Calu3 (cell line): ENCODE measurements at regions not wholly inside any gene's neighbourhood (a gene's known extent, or its start where the extent isn't known, plus 50 kb on each side); places are given as distances from the start of the nearest gene placed in this dataset.
"Not testable (repeated sequence)": the region's sequence is repeated elsewhere in the genome, so short reads cannot be mapped to it uniquely, and the experiment has no call there.

Source experiments
- BruUV-seq: library from RNA; stranded (reverse); fragments of 400-500 nt; replicated peaks from 2 replicates; lab custom pipeline; 2021; lab: Mats Ljungman, UMichigan
- CTCF ChIA-PET: fragments of 300-600 bp; sonication (Branson Sonifier 250); formaldehyde crosslinking; loops from one replicate; lab custom pipeline; 2022; ENCODE audit warnings: antibody characterized with exemption; lab: Charles Lee
- DNase-seq: peaks from one replicate; pipeline ENCODE4 v3.0.0; 2022
- H3K27ac Mint-ChIP-seq: one replicate; pipeline ENCODE4 v1.8.0; 2022; ENCODE audit warnings: mixed read lengths; ENCODE audit not compliant: unreplicated experiment
- H3K27me3 Mint-ChIP-seq: one replicate; pipeline ENCODE4 v1.8.0; 2022; ENCODE audit warnings: mixed read lengths; ENCODE audit not compliant: unreplicated experiment
- H3K36me3 Mint-ChIP-seq: one replicate; pipeline ENCODE4 v1.8.0; 2022; ENCODE audit warnings: mild to moderate bottlenecking, moderate library complexity, mixed read lengths; ENCODE audit not compliant: insufficient read depth, unreplicated experiment
- H3K4me1 Mint-ChIP-seq: one replicate; pipeline ENCODE4 v1.8.0; 2022; ENCODE audit warnings: mild to moderate bottlenecking, low read depth, mixed read lengths; ENCODE audit not compliant: unreplicated experiment
- H3K4me3 Mint-ChIP-seq: one replicate; pipeline ENCODE4 v1.8.0; 2022; ENCODE audit warnings: mild to moderate bottlenecking, low read depth, moderate library complexity, mixed read lengths; ENCODE audit not compliant: unreplicated experiment
- H3K9me3 Mint-ChIP-seq: one replicate; pipeline ENCODE4 v1.8.0; 2022; ENCODE audit warnings: low read depth, mixed read lengths; ENCODE audit not compliant: unreplicated experiment
- intact Hi-C: fragments of 100-400 bp; cut with micrococcal nuclease; formaldehyde crosslinking; loops from one replicate; pipeline ENCODE4 v1.10.0; 2022; ENCODE audit not compliant: unreplicated experiment
- TF ChIP-seq, protein P1 (sequence below): fragments of 200-600 bp; IDR thresholded peaks from one replicate; pipeline ENCODE4 v1.8.0; 2022; ENCODE audit warnings: antibody characterized with exemption; ENCODE audit not compliant: unreplicated experiment

DNA sequence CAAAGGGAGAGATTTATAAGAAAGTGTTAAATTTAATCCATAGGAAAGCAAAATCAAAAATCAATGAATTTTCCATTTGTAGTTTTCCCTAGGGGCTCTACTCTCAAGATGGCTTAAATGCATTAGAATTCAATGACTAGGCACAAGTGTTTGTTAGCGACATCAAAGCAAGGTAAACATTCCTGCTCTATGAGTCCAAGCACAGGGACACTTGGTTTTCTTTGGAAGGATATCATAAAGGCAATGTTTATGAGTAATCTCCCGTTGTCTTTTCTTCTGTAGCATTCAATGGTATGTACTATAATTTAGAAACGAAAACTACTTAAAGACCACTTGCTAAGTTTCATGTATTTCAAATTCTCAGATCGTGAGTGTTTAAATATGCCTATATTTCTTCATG, 54.8 kb upstream of the ZNF717 start:
- DNase-seq, H3K4me3 Mint-ChIP-seq, H3K36me3 Mint-ChIP-seq, H3K4me1 Mint-ChIP-seq, H3K27ac Mint-ChIP-seq, H3K9me3 Mint-ChIP-seq, H3K27me3 Mint-ChIP-seq, BruUV-seq, intact Hi-C loops, CTCF ChIA-PET: not testable (repeated sequence)

DNA sequence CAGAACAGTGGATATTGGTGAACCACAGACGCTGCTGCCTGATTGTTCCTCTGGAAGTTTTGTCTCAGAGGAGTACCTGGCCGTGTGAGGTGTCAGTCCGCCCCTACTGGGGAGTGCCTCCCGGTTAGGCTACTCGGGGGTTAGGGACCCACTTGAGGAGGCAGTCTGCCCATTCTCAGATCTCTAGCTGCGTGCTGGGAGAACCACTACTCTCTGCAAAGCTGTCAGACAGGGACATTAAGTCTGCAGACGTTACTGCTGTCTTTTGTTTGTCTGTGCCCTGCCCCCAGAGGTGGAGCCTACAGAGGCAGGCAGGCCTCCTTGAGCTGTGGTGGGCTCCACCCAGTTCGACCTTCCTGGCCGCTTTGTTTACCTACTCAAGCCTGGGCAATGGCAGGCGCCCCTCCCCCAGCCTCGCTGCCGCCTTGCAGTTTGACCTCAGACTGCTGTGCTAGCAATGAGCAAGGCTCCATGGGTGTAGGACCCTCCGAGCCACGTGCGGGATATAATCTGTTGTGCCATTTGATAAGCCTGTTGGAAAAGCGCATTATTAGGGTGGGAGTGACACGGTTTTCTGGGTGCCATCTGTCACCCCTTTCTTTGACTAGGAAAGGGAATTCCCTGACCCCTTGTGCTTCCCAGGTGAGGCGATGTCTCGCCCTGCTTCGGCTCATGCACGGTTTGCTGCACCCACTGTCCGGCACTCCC, 65.1 kb upstream of the ZNF717 start:
- CTCF ChIA-PET, intact Hi-C loops, H3K36me3 Mint-ChIP-seq, H3K9me3 Mint-ChIP-seq, BruUV-seq, H3K4me1 Mint-ChIP-seq, H3K27me3 Mint-ChIP-seq, H3K27ac Mint-ChIP-seq, DNase-seq, H3K4me3 Mint-ChIP-seq: not testable (repeated sequence)

DNA sequence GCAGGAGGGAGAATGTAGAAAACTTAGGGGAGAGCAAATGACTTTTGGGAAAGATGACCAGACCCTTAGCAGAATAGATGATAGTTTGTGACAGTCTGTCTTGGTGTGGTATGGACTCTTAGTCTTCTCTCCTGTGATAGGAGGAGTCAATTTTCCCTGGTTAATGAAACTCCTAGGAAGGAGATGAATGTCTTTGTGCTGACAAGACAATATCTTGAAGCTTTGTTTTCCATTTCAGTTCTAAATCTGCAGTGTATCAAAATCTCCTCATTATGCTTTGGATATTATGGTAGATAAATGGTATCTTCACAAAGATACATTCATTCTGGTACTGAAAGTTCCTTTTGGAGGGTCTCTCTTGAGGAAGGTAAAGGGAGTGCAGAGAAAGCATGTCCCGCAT, 77.8 kb upstream of the ZNF717 start:
- no peaks in the 10 kb centered on the region for H3K27me3 Mint-ChIP-seq
- no peaks in the 10 kb centered on the region for H3K36me3 Mint-ChIP-seq
- H3K27ac Mint-ChIP-seq: no peak overlapping the region
- BruUV-seq: no TSS peak
- TF ChIP-seq, protein P1, sequence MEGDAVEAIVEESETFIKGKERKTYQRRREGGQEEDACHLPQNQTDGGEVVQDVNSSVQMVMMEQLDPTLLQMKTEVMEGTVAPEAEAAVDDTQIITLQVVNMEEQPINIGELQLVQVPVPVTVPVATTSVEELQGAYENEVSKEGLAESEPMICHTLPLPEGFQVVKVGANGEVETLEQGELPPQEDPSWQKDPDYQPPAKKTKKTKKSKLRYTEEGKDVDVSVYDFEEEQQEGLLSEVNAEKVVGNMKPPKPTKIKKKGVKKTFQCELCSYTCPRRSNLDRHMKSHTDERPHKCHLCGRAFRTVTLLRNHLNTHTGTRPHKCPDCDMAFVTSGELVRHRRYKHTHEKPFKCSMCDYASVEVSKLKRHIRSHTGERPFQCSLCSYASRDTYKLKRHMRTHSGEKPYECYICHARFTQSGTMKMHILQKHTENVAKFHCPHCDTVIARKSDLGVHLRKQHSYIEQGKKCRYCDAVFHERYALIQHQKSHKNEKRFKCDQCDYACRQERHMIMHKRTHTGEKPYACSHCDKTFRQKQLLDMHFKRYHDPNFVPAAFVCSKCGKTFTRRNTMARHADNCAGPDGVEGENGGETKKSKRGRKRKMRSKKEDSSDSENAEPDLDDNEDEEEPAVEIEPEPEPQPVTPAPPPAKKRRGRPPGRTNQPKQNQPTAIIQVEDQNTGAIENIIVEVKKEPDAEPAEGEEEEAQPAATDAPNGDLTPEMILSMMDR: no peak
- CTCF ChIA-PET: no interaction called here
- DNase-seq: no peak
- H3K9me3 Mint-ChIP-seq: peaks cover 6% of the 10 kb centered on the region
- H3K4me1 Mint-ChIP-seq: no peaks in the 10 kb centered on the region
- no peak overlapping the region for H3K4me3 Mint-ChIP-seq
- intact Hi-C loops: no loop called here

DNA sequence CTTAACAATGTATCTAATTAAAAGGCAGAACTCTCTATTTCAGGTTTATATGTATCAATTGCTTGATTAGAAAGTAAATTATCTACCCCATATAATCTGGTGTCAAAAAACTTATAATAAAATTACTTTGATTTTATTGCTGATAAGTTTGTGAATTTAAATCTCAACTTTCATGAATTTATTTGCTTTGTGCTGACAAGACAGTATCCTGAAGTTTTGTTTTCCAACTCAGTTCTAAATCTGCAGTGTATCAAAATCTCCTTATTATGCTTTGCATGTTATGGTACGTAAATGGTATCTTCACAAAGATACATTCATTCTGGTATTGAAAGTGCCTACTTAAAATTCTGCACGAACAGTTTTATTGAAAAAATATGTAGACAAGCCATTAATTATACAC, 78.5 kb upstream of the ZNF717 start:
- TF ChIP-seq, protein P1: no peak
- no peaks in the 10 kb centered on the region for H3K27me3 Mint-ChIP-seq
- H3K4me3 Mint-ChIP-seq: no peak overlapping the region
- peaks cover 6% of the 10 kb centered on the region for H3K9me3 Mint-ChIP-seq
- DNase-seq: no peak
- no TSS peak for BruUV-seq
- H3K4me1 Mint-ChIP-seq: no peaks in the 10 kb centered on the region
- H3K36me3 Mint-ChIP-seq: no peaks in the 10 kb centered on the region
- intact Hi-C loops: no loop called here
- CTCF ChIA-PET: no interaction called here
- H3K27ac Mint-ChIP-seq: no peak overlapping the region

DNA sequence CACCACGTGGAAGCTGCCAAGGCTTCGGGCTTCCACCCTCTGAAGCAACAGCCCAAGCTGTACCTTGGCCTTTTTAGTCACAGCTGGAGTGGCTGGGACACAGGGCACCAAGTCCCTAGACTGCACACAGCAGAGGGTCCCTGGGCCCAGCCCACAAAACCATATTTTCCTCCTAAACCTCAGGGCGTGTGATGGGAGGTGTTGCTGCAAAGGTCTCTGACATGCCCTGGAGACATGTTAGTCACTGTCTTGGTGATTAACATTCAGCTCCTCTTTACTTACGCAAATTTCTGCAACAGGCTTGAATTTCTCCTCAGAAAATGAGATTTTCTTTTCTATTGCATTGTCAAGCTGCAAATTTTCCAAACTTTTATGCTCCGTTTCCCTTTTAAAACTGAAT, 98.4 kb upstream of the ZNF717 start:
- H3K4me3 Mint-ChIP-seq, H3K36me3 Mint-ChIP-seq, DNase-seq, H3K27me3 Mint-ChIP-seq, BruUV-seq, H3K27ac Mint-ChIP-seq, CTCF ChIA-PET, intact Hi-C loops, H3K4me1 Mint-ChIP-seq: not testable (repeated sequence)
- peaks cover 13% of the 10 kb centered on the region for H3K9me3 Mint-ChIP-seq

DNA sequence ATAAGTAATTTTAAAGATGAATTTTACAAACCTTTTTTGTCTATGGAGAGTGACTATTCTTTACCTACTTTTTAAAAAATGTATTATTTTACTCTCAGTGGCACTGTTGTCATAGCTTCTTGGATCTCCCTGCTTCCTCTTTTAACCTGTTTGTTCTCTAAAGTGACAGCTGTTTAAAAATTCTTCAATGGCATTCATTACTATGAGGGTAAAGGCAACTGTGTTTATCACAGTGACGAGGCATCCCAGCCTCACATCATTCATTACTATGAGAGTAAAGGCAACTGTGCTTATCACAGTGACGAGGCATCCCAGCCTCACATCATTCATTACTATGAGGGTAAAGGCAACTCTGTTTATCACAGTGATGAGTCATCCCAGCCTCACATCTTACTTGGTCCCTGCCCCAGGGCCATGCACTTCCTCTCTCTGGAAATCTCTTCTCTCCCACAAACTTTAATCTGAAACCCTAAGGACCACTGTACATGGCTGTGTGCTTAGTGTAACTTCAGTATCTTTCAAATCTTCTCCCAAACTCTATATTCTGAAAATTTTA, 101.7 kb upstream of the ZNF717 start:
- intact Hi-C loops: no loop called here
- no peaks in the 10 kb centered on the region for H3K27me3 Mint-ChIP-seq
- H3K4me3 Mint-ChIP-seq: no peak overlapping the region
- no peak overlapping the region for H3K27ac Mint-ChIP-seq
- H3K9me3 Mint-ChIP-seq: peaks cover 15% of the 10 kb centered on the region
- no peaks in the 10 kb centered on the region for H3K4me1 Mint-ChIP-seq
- TF ChIP-seq, protein P1: no peak
- no peak for DNase-seq
- CTCF ChIA-PET: no interaction called here
- no TSS peak for BruUV-seq
- no peaks in the 10 kb centered on the region for H3K36me3 Mint-ChIP-seq
